NT2/D1 (cell line): ENCODE measurements at regions not wholly inside any gene's neighbourhood (a gene's known extent, or its start where the extent isn't known, plus 50 kb on each side); places are given as distances from the start of the nearest gene placed in this dataset.

Experiments used
- SUZ12 ChIP-seq: IDR thresholded peaks from 2 replicates; pipeline ENCODE4 v1.6.1; 2011; ENCODE audit not compliant: insufficient read length, insufficient read depth; ENCODE audit errors: extremely low read depth
- YY1 ChIP-seq: IDR thresholded peaks from 2 replicates; pipeline ENCODE4 v1.6.1; 2011; ENCODE audit not compliant: insufficient read length, insufficient read depth
- ZNF274 ChIP-seq: IDR thresholded peaks from 2 replicates; pipeline ENCODE4 v1.6.1; 2011; ENCODE audit warnings: mild to moderate bottlenecking, low read depth, low read length

GRCh38 chr1:147811273-147811672 is 50.9 kb upstream of the GJA5 start:
- TF ChIP-seq YY1 = no peak
- no peak for TF ChIP-seq ZNF274
- TF ChIP-seq SUZ12 = no peak
